ENCODE measurements at regions not wholly inside any gene's neighbourhood (a gene's known extent, or its start where the extent isn't known, plus 50 kb on each side); places are given as distances from the start of the nearest gene placed in this dataset.

GRCh38 chr15:79570004-79570403 is 137.9 kb downstream of the MINAR1 start:
- TF ChIP-seq EZH2 (IDR thresholded peaks at IDR 0.05; ENCODE audit: low read length, missing control alignments) (no peak), CTCF (conservative IDR thresholded peaks at IDR 0.05 in 1 of 2, IDR thresholded peaks at IDR 0.05 in 1 of 2; ENCODE audit: low read depth in 1 of 2, low read length in 2 of 2) (no peak)
